ENCODE measurements at regions not wholly inside any gene's neighbourhood (a gene's known extent, or its start where the extent isn't known, plus 50 kb on each side); places are given as distances from the start of the nearest gene placed in this dataset.

DNA sequence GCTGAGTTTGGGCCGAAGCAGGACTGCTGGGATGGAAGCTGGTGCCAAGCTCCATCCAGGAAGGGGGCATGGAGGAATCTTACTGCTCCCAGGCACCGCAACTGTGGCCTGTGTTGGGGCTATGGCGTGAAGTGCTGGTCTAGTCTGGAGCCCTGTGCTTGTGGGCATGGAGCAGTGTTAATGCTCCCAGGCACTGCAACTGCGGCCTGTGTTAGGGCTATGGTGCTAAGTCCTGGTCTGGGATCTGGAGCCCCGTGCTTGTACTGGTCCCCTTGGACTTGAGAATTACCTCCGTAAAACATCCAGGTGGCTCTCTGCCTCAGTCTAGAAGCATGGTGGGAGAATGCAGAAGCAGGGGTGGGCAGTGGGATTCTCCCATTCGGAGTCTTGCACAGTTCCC lies 1379.4 kb upstream of the ACVR2A start:
- no peaks in the 10 kb centered on the region for H3K36me3 ChIP-seq
- no peak for DNase-seq
- TF ChIP-seq, protein P1, sequence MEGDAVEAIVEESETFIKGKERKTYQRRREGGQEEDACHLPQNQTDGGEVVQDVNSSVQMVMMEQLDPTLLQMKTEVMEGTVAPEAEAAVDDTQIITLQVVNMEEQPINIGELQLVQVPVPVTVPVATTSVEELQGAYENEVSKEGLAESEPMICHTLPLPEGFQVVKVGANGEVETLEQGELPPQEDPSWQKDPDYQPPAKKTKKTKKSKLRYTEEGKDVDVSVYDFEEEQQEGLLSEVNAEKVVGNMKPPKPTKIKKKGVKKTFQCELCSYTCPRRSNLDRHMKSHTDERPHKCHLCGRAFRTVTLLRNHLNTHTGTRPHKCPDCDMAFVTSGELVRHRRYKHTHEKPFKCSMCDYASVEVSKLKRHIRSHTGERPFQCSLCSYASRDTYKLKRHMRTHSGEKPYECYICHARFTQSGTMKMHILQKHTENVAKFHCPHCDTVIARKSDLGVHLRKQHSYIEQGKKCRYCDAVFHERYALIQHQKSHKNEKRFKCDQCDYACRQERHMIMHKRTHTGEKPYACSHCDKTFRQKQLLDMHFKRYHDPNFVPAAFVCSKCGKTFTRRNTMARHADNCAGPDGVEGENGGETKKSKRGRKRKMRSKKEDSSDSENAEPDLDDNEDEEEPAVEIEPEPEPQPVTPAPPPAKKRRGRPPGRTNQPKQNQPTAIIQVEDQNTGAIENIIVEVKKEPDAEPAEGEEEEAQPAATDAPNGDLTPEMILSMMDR (IDR thresholded peaks at IDR 0.05): no peak
- no peaks in the 10 kb centered on the region for H3K4me1 ChIP-seq
- no peaks in the 10 kb centered on the region for H3K27me3 ChIP-seq
- H3K4me3 ChIP-seq: no peak overlapping the region
- intact Hi-C loops (cut with DNase I): no loop called here
- H3K27ac ChIP-seq: no peak overlapping the region
- H3K9me3 ChIP-seq: no peaks in the 10 kb centered on the region
- ATAC-seq: peak; percentile 41

DNA sequence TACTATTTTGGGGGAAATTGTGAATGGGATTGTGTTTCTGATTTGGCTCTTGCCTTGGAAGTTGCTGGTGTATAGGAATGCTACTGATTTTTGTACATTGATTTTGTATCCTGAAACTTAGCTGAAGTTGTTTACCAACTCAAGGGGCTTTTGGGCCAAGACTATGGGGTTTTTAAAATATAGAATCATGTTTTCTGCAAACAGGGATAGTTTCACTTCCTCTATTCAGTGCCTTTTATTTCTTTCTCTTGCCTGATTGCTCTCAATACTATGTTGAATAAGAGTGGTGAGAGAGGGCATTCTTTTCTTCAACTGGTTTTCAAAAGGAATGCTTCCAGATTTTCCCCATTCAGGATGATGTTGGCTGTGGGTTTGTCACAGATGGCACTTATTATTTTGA lies 1383.8 kb upstream of the ACVR2A start:
- no peak overlapping the region for H3K27ac ChIP-seq
- H3K9me3 ChIP-seq: no peaks in the 10 kb centered on the region
- intact Hi-C loops (cut with DNase I): no loop called here
- no peak overlapping the region for H3K4me3 ChIP-seq
- no peaks in the 10 kb centered on the region for H3K4me1 ChIP-seq
- DNase-seq: no peak
- H3K36me3 ChIP-seq: no peaks in the 10 kb centered on the region
- no peaks in the 10 kb centered on the region for H3K27me3 ChIP-seq
- TF ChIP-seq, protein P1 (IDR thresholded peaks at IDR 0.05): no peak
- no peak for ATAC-seq

DNA sequence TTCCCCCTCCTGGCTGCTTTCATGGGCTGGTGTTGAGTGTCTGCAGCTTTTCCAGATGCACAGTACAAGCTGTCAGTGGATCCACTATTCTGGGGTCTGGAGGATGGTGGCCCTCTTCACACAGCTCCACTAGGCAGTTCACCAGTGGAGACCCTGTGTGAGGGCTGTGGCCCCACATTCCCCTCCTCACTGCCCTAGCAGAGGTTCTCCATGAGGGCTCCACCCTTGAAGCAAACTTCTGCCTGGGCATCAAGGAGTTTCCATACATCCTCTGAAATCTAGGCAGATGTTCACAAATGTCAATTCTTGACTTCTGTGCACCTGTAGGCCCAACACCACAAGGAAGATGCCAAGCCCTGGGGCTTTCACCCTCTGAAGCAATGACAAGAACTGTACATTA lies 1386.2 kb upstream of the ACVR2A start:
- Histone ChIP-seq H3K27me3 (no peaks in the 10 kb centered on the region), H3K4me1 (no peaks in the 10 kb centered on the region), H3K36me3 (no peaks in the 10 kb centered on the region), H3K27ac (no peak overlapping the region), H3K9me3 (no peaks in the 10 kb centered on the region), H3K4me3 (no peak overlapping the region)
- DNase-seq (no peak), ATAC-seq (no peak)
- intact Hi-C loops (cut with DNase I): no loop called here
- TF ChIP-seq, protein P1 (IDR thresholded peaks at IDR 0.05): no peak

- Histone ChIP-seq H3K27ac (no peak overlapping the region), H3K36me3 (no peaks in the 10 kb centered on the region), H3K9me3 (no peaks in the 10 kb centered on the region), H3K4me3 (no peak overlapping the region), H3K27me3 (no peaks in the 10 kb centered on the region), H3K4me1 (no peaks in the 10 kb centered on the region)
- intact Hi-C loops (cut with DNase I): no loop called here
- DNase-seq (no peak), ATAC-seq (no peak)
- TF ChIP-seq, protein P1 (IDR thresholded peaks at IDR 0.05): no peak
Observed at GRCh38 chr2:146457221-146457620, 1387.6 kb upstream of the ACVR2A start.

- no peak overlapping the region for H3K4me3 ChIP-seq
- intact Hi-C loops (cut with DNase I): no loop called here
- no peaks in the 10 kb centered on the region for H3K4me1 ChIP-seq
- H3K9me3 ChIP-seq: no peaks in the 10 kb centered on the region
- no peak for DNase-seq
- no peak overlapping the region for H3K27ac ChIP-seq
- TF ChIP-seq, protein P1 (IDR thresholded peaks at IDR 0.05): no peak
- no peaks in the 10 kb centered on the region for H3K36me3 ChIP-seq
- no peaks in the 10 kb centered on the region for H3K27me3 ChIP-seq
- no peak for ATAC-seq
Observed at GRCh38 chr2:146455325-146455724, 1389.5 kb upstream of the ACVR2A start.

- Histone ChIP-seq H3K4me1 (no peaks in the 10 kb centered on the region), H3K9me3 (no peaks in the 10 kb centered on the region), H3K27me3 (no peaks in the 10 kb centered on the region), H3K4me3 (no peak overlapping the region), H3K27ac (no peak overlapping the region), H3K36me3 (no peaks in the 10 kb centered on the region)
- DNase-seq (no peak), ATAC-seq (no peak)
- intact Hi-C loops (cut with DNase I): no loop called here
- TF ChIP-seq, protein P1 (IDR thresholded peaks at IDR 0.05): no peak
Observed at GRCh38 chr2:146451972-146452371, 1392.9 kb upstream of the ACVR2A start.
